GM12878 (cell line): ENCODE measurements at regions not wholly inside any gene's neighbourhood (a gene's known extent, or its start where the extent isn't known, plus 50 kb on each side); places are given as distances from the start of the nearest gene placed in this dataset.

Experiments
- ETV6 ChIP-seq, 2 experiments: fragments of 450-650 bp in 1 of 2; IDR thresholded peaks in 1 of 2; conservative IDR thresholded peaks in 1 of 2; 2 replicates each; pipeline ENCODE4 v1.6.1; 2014; ENCODE audit warnings: antibody characterized with exemption in 1 of 2, borderline replicate concordance in 1 of 2, low read depth in 1 of 2, mild to moderate bottlenecking in 1 of 2, moderate library complexity in 1 of 2
- HDAC6 ChIP-seq: fragments of 200-600 bp; sonication (generic); IDR thresholded peaks from one replicate; pipeline ENCODE4 v1.8.0; 2017; ENCODE audit warnings: antibody characterized with exemption; ENCODE audit not compliant: unreplicated experiment
- LARP7 ChIP-seq: fragments of 450-650 bp; IDR thresholded peaks from 2 replicates; pipeline ENCODE4 v1.6.1; 2017; ENCODE audit warnings: mild to moderate bottlenecking
- MTA2 ChIP-seq: fragments of 450-650 bp; IDR thresholded peaks from 2 replicates; pipeline ENCODE4 v1.6.1; 2016; ENCODE audit warnings: low read depth, mild to moderate bottlenecking, moderate library complexity
- NFIC ChIP-seq: IDR thresholded peaks from 2 replicates; pipeline ENCODE4 v1.6.1; 2012; ENCODE audit warnings: low read depth, mild to moderate bottlenecking, inconsistent platforms, low read length, moderate library complexity
- PML ChIP-seq: IDR thresholded peaks from 2 replicates; pipeline ENCODE4 v1.6.1; 2012; ENCODE audit warnings: low read length, inconsistent platforms
- POLR2A ChIP-seq: IDR thresholded peaks from 2 replicates; pipeline ENCODE4 v1.6.1; 2011; ENCODE audit warnings: low read depth, mild to moderate bottlenecking, low read length
- POLR2AphosphoS2 ChIP-seq: IDR thresholded peaks from 2 replicates; pipeline ENCODE4 v1.6.1; 2011; ENCODE audit warnings: low read depth, mild to moderate bottlenecking, low read length, improper control_type of control experiment, moderate library complexity
- STAT3 ChIP-seq: IDR thresholded peaks from 2 replicates; pipeline ENCODE4 v1.6.1; 2011; ENCODE audit warnings: low read depth, low read length, improper control_type of control experiment
- TF ChIP-seq, protein P1 (sequence below): fragments of 450-650 bp; IDR thresholded peaks from 2 replicates; pipeline ENCODE4 v1.6.1; 2018; ENCODE audit warnings: borderline replicate concordance, mild to moderate bottlenecking; ENCODE audit not compliant: partially characterized antibody
- TF ChIP-seq, protein P2 (sequence below): IDR thresholded peaks from 2 replicates; pipeline ENCODE4 v1.6.1; 2012; ENCODE audit warnings: low read depth, low read length, improper control_type of control experiment
- TF ChIP-seq, protein P3 (sequence below): IDR thresholded peaks from 2 replicates; pipeline ENCODE4 v1.6.1; 2011; ENCODE audit warnings: borderline replicate concordance, low read depth, mild to moderate bottlenecking, moderate library complexity, low read length; ENCODE audit not compliant: insufficient read depth, poor library complexity, severe bottlenecking

DNA sequence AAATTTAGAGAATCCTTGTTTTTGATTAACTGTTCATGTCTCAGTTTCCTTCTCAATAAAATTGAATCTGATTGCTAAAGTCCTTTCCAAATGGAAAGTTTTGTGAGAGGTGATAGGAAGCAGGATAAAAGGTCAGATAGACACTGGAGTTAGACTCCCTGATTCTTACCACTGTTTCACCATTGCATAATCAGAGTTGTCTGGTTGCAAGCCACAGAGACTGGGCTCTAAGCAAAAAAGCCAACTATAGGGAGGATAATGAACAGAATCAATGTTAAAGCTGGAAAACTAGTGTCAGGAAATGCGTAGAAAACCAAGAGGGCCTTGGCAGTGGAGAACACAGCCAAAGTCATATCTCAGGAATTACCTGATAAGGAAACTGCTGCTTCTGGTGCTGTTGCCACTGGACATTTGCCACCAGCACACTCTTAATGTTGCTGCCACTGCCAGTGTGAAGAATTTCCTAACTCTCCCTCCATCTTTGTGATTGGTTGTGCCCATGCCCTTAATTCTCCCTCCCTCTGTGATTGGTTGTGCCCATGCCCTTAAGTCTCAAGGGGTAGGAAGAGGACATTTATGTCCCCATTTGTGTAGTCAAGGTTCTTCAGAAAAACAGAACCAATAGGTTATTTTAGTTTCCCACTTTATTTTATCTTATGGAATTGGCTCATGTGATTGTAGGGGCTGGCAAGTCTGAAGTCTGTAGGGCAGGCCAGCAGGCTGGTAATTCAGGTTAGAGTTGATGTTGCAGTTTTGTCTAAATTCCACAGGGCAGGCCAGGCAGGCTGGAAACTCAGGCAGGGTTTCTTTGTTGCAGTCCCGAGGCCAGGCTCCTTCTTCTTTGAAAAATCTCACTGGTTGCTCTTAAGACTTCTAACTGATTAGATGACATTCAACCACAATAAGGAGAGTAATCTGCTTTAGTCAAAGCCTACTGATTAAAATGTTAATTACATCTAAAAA, 639.0 kb downstream of the REEP3 start (continued):
- TF ChIP-seq LARP7 (no peak), ETV6 (conservative IDR thresholded peaks at IDR 0.05 in 1 of 2, IDR thresholded peaks at IDR 0.05 in 1 of 2; ENCODE audit: borderline replicate concordance in 1 of 2, low read depth in 1 of 2) (no peak), HDAC6 (no peak), STAT3 (no peak), NFIC (no peak), PML (no peak), MTA2 (no peak), POLR2A (no peak), POLR2AphosphoS2 (no peak)
- TF ChIP-seq, protein P1, sequence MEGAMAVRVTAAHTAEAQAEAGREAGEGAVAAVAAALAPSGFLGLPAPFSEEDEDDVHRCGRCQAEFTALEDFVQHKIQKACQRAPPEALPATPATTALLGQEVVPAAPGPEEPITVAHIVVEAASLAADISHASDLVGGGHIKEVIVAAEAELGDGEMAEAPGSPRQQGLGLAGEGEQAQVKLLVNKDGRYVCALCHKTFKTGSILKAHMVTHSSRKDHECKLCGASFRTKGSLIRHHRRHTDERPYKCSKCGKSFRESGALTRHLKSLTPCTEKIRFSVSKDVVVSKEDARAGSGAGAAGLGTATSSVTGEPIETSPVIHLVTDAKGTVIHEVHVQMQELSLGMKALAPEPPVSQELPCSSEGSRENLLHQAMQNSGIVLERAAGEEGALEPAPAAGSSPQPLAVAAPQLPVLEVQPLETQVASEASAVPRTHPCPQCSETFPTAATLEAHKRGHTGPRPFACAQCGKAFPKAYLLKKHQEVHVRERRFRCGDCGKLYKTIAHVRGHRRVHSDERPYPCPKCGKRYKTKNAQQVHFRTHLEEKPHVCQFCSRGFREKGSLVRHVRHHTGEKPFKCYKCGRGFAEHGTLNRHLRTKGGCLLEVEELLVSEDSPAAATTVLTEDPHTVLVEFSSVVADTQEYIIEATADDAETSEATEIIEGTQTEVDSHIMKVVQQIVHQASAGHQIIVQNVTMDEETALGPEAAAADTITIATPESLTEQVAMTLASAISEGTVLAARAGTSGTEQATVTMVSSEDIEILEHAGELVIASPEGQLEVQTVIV, result no peak
- TF ChIP-seq, protein P2, sequence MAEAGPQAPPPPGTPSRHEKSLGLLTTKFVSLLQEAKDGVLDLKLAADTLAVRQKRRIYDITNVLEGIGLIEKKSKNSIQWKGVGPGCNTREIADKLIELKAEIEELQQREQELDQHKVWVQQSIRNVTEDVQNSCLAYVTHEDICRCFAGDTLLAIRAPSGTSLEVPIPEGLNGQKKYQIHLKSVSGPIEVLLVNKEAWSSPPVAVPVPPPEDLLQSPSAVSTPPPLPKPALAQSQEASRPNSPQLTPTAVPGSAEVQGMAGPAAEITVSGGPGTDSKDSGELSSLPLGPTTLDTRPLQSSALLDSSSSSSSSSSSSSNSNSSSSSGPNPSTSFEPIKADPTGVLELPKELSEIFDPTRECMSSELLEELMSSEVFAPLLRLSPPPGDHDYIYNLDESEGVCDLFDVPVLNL, result no peak
- TF ChIP-seq, protein P3, sequence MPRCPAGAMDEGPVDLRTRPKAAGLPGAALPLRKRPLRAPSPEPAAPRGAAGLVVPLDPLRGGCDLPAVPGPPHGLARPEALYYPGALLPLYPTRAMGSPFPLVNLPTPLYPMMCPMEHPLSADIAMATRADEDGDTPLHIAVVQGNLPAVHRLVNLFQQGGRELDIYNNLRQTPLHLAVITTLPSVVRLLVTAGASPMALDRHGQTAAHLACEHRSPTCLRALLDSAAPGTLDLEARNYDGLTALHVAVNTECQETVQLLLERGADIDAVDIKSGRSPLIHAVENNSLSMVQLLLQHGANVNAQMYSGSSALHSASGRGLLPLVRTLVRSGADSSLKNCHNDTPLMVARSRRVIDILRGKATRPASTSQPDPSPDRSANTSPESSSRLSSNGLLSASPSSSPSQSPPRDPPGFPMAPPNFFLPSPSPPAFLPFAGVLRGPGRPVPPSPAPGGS, result no peak
- TF ChIP-seq, all 136 proteins: peak for 0
